ENCODE measurements at regions not wholly inside any gene's neighbourhood (a gene's known extent, or its start where the extent isn't known, plus 50 kb on each side); places are given as distances from the start of the nearest gene placed in this dataset.

- TF ChIP-seq CTCF (IDR thresholded peaks at IDR 0.05; ENCODE audit: poor library complexity, severe bottlenecking) (no peak), TAF1 (IDR thresholded peaks at IDR 0.05; ENCODE audit: low read depth) (no peak), EP300 (conservative IDR thresholded peaks at IDR 0.05; ENCODE audit: poor library complexity, severe bottlenecking) (no peak), REST (IDR thresholded peaks at IDR 0.05; ENCODE audit: borderline replicate concordance) (no peak), EZH2 (IDR thresholded peaks at IDR 0.05; ENCODE audit: borderline replicate concordance, insufficient read depth, low read length, poor library complexity, severe bottlenecking) (no peak), POLR2AphosphoS5 (IDR thresholded peaks at IDR 0.05) (no peak), SMC3 (conservative IDR thresholded peaks at IDR 0.05; ENCODE audit: poor library complexity) (no peak)
Measured at GRCh38 chr4:71202705-71203104, 136.1 kb upstream of the SLC4A4 start.

Data from neural cell (in vitro differentiated cells).